Activated naive CD4-positive, alpha-beta T cell treated with anti-CD3 and anti-CD28 coated beads, Interleukin-2, amount 10 ng/mL, durations not matched to agents 7 days and 5 days (primary cell): ENCODE measurements at regions not wholly inside any gene's neighbourhood (a gene's known extent, or its start where the extent isn't known, plus 50 kb on each side); places are given as distances from the start of the nearest gene placed in this dataset.

Source experiments
- CTCF ChIA-PET: fragments of 350-600 bp; sonication (Branson Sonifier 250); formaldehyde crosslinking; loops from one replicate; lab custom pipeline; 2021; ENCODE audit warnings: antibody characterized with exemption; lab: Charles Lee
- DNase-seq: peaks from one replicate; pipeline ENCODE4 v3.0.0-alpha.2; 2020
- H3K27ac Mint-ChIP-seq: one replicate; pipeline ENCODE4 v1.8.0; 2021; ENCODE audit warnings: mild to moderate bottlenecking, moderate library complexity, mixed read lengths
- H3K27me3 Mint-ChIP-seq: one replicate; pipeline ENCODE4 v1.8.0; 2021; ENCODE audit warnings: mild to moderate bottlenecking, mixed read lengths
- H3K36me3 Mint-ChIP-seq: one replicate; pipeline ENCODE4 v1.8.0; 2021; ENCODE audit warnings: mixed read lengths
- H3K4me1 Mint-ChIP-seq: one replicate; pipeline ENCODE4 v1.8.0; 2021; ENCODE audit warnings: mixed read lengths
- H3K4me3 Mint-ChIP-seq: one replicate; pipeline ENCODE4 v1.8.0; 2021; ENCODE audit warnings: mild to moderate bottlenecking, moderate library complexity, mixed read lengths
- H3K9me3 Mint-ChIP-seq: one replicate; pipeline ENCODE4 v1.8.0; 2021; ENCODE audit warnings: mixed read lengths

DNA sequence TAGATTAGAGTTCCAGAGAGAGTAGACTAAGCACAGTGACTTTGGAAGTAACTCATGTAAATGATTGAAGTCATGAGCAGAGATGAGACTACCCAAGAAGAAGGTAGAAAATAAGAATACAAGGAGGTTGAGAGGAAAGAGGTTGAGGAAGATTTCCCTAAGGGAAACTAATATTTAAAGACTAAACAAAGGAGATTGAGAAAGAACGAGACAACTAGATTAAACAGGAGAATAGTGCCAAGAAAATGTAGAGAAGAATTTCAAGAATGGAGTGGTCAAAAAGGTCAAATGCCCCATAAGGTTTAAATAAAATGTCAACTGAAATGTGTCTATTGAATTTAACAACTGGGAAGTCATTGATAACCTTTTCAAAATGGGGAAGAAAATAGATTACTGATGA lies 59.0 kb downstream of the RPS29 start:
- H3K9me3 Mint-ChIP-seq = no peaks in the 10 kb centered on the region
- no peaks in the 10 kb centered on the region for H3K4me1 Mint-ChIP-seq
- no peak overlapping the region for H3K4me3 Mint-ChIP-seq
- H3K27ac Mint-ChIP-seq = no peak overlapping the region
- DNase-seq = no peak
- CTCF ChIA-PET = no interaction called here
- peaks cover 26% of the 10 kb centered on the region for H3K27me3 Mint-ChIP-seq
- H3K36me3 Mint-ChIP-seq = no peaks in the 10 kb centered on the region

DNA sequence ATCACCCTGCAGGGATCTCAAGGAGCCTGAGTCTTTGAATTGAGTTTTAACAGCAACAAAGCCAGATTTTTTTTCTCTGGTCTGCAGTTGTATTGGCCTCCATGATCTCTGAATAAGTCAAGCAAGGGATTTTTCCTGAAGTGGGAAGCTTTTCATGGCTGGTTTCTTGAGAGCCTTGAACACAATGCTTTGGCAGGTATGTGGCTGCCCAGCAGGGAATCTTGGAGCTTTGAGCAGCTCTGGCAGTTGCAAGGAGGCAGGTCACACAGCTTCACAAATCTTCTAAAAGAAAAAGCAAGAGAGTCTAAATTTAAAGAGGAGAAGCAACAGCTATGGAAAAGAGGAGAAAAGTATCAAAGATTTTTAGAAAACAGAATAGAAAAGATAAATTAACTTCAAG lies 60.1 kb downstream of the RPS29 start:
- no peaks in the 10 kb centered on the region for H3K9me3 Mint-ChIP-seq
- DNase-seq = no peak
- H3K36me3 Mint-ChIP-seq = no peaks in the 10 kb centered on the region
- peaks cover 26% of the 10 kb centered on the region for H3K27me3 Mint-ChIP-seq
- CTCF ChIA-PET = interaction anchor here (1.1 kb wide), 1 partner anchor 29 kb away, joined by 3 read pairs; no protein-coding TSS in a partner anchor
- H3K4me3 Mint-ChIP-seq = no peak overlapping the region
- H3K4me1 Mint-ChIP-seq = no peaks in the 10 kb centered on the region
- no peak overlapping the region for H3K27ac Mint-ChIP-seq

DNA sequence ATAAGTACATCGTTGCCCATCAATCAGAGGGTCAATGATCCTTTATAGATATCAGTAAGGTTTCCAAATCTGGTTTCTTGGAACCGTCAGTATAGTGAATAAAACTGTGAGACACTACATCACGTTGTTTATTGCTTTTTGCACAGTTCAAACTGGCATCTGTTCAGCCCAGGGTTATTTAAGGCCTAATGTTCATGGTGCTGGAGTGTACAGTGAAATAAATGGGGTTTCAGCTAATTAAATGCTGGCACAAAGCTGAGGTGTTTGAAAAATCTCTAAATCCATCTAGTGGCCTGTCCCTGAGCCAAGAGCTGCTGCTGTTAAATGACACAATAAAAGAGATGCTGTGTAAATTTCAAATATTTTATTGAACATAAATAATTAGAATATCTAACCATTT lies 69.9 kb downstream of the RPS29 start:
- CTCF ChIA-PET = no interaction called here
- no peak for DNase-seq
- no peaks in the 10 kb centered on the region for H3K9me3 Mint-ChIP-seq
- no peaks in the 10 kb centered on the region for H3K4me1 Mint-ChIP-seq
- H3K27me3 Mint-ChIP-seq = peaks cover 4% of the 10 kb centered on the region
- no peak overlapping the region for H3K27ac Mint-ChIP-seq
- no peak overlapping the region for H3K4me3 Mint-ChIP-seq
- H3K36me3 Mint-ChIP-seq = no peaks in the 10 kb centered on the region

DNA sequence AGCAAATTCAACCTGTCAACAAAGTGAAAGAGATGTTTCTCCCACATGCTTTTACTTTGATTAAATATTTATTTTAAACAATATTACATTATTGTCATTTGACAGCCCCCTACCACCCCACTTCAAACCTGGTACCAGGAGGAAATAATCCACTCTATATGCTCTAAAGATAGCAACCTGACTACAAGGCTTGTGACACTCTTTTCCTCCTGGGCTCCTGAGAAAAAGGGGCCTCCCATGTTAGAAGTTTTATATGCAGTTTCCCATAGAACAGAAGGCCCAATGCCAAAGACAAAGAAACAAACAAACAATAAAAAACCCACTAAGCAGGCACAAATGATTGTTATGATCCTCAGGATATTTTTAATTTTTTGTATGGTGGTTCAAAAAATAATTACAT lies 73.6 kb downstream of the RPS29 start:
- CTCF ChIA-PET = interaction anchor here (1.3 kb wide), 1 partner anchor 15 kb away, joined by 4 read pairs; no protein-coding TSS in a partner anchor
- no peak overlapping the region for H3K4me3 Mint-ChIP-seq
- H3K9me3 Mint-ChIP-seq = no peaks in the 10 kb centered on the region
- H3K27ac Mint-ChIP-seq = no peak overlapping the region
- no peaks in the 10 kb centered on the region for H3K4me1 Mint-ChIP-seq
- peaks cover 8% of the 10 kb centered on the region for H3K27me3 Mint-ChIP-seq
- H3K36me3 Mint-ChIP-seq = no peaks in the 10 kb centered on the region
- no peak for DNase-seq

DNA sequence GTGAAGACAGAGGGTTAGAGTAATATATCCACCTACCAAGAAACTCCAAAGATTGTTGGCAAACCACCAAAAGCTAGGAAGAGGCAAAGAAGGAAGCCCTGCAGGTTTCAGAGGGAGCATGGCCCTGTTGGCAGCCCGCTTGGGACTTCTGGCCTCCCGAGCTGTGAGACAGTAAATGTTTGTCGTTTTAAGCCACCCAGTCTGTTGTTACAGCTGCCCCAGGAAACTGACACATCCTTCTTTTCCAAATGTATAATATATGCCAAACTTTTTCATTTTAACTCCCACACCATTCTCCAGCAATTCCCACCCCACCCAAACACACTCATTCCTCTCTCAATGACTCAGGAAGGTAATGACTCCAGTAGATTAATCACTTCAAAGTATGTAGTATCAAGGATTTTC lies 74.0 kb downstream of the RPS29 start:
- Mint-ChIP-seq H3K4me3 (no peak overlapping the region), H3K4me1 (no peaks in the 10 kb centered on the region), H3K36me3 (no peaks in the 10 kb centered on the region), H3K27ac (no peak overlapping the region), H3K9me3 (no peaks in the 10 kb centered on the region), H3K27me3 (peaks cover 8% of the 10 kb centered on the region)
- DNase-seq = no peak
- CTCF ChIA-PET = interaction anchor here (1.3 kb wide), 1 partner anchor 15 kb away, joined by 4 read pairs; no protein-coding TSS in a partner anchor

GRCh38 chr14:49508124-49508523 lies 78.1 kb downstream of the RPS29 start:
- Mint-ChIP-seq H3K4me1 (peaks cover 2% of the 10 kb centered on the region), H3K9me3 (no peaks in the 10 kb centered on the region), H3K27ac (no peak overlapping the region), H3K36me3 (no peaks in the 10 kb centered on the region), H3K27me3 (peaks cover 14% of the 10 kb centered on the region), H3K4me3 (no peak overlapping the region)
- no peak for DNase-seq
- CTCF ChIA-PET = no interaction called here

DNA sequence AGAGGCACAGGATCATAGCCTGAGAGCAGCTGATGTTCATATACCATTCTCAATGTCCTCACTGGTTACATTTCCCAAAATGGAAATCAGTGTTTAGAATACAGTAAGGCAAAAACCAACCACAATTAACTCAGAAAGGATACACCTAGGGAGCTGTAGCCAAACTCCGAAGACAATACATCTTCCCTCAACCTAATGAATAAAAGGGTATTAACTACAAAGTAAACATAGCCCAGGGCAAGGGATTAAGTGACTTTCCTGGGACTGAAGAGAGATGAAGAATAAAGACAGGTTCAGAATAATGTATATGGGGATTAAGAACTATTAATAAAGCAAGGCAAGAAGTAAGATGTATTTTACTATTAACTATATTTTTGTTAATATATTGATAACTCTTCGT lies 79.5 kb downstream of the RPS29 start:
- no peak overlapping the region for H3K27ac Mint-ChIP-seq
- H3K9me3 Mint-ChIP-seq = no peaks in the 10 kb centered on the region
- CTCF ChIA-PET = no interaction called here
- DNase-seq = no peak
- H3K36me3 Mint-ChIP-seq = no peaks in the 10 kb centered on the region
- peaks cover 2% of the 10 kb centered on the region for H3K4me1 Mint-ChIP-seq
- H3K4me3 Mint-ChIP-seq = no peak overlapping the region
- H3K27me3 Mint-ChIP-seq = peaks cover 14% of the 10 kb centered on the region

DNA sequence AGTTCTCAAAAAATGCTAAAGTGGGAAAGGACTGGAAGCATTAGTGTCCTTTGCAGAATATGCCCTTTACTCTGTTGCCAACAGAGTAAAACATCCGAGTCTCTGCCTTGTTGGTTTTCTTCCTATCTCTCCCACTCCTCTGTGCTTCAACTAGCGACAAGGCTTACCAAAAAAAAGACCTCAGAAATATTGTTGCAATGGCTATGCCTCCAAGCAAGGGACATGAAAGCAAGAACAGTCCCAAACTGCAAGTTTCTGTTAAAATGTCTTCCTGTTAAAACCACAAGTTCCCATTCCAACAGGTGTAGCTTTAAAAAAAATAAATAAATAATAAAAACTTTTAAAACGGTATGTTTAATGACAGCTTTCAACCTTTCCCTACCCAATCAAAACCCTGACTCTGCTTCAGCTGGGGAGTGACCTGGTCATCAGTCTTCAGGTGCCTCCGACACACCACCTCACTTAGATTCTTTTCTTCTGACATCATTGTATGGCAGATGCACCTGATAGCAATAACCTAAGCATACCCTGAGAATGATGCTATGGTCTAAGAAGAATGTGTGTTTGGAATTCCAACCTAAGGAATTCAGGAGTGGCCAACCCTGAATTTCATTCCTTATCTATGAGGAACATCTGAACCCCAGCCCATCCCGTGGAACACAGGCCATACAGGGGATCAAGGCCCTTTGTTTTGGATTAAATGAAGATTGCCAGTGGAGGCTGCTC lies 81.0 kb downstream of the RPS29 start:
- no peak overlapping the region for H3K4me3 Mint-ChIP-seq
- no peak for DNase-seq
- peaks cover 11% of the 10 kb centered on the region for H3K27me3 Mint-ChIP-seq
- no peaks in the 10 kb centered on the region for H3K9me3 Mint-ChIP-seq
- CTCF ChIA-PET = no interaction called here
- no peaks in the 10 kb centered on the region for H3K36me3 Mint-ChIP-seq
- no peak overlapping the region for H3K27ac Mint-ChIP-seq
- peaks cover 2% of the 10 kb centered on the region for H3K4me1 Mint-ChIP-seq

- Mint-ChIP-seq H3K27me3 (peaks cover 5% of the 10 kb centered on the region), H3K9me3 (no peaks in the 10 kb centered on the region), H3K27ac (no peak overlapping the region), H3K4me3 (no peak overlapping the region), H3K36me3 (no peaks in the 10 kb centered on the region), H3K4me1 (no peaks in the 10 kb centered on the region)
- CTCF ChIA-PET = interaction anchor here (0.6 to 6.4 kb wide), 13 partner anchors 9 to 200 kb away, joined by 3 to 79 read pairs (median 3); no protein-coding TSS in a partner anchor
- DNase-seq = no peak
These were observed 88.3 kb downstream of the RPS29 start for GRCh38 chr14:49497725-49498348.

GRCh38 chr14:49497267-49497666 lies 88.9 kb downstream of the RPS29 start:
- no peaks in the 10 kb centered on the region for H3K9me3 Mint-ChIP-seq
- H3K36me3 Mint-ChIP-seq = no peaks in the 10 kb centered on the region
- no peaks in the 10 kb centered on the region for H3K4me1 Mint-ChIP-seq
- CTCF ChIA-PET = interaction anchor here (0.6 to 6.4 kb wide), 12 partner anchors 9 to 200 kb away, joined by 3 to 79 read pairs (median 3); no protein-coding TSS in a partner anchor
- H3K27ac Mint-ChIP-seq = no peak overlapping the region
- H3K4me3 Mint-ChIP-seq = no peak overlapping the region
- DNase-seq = no peak
- H3K27me3 Mint-ChIP-seq = peaks cover 5% of the 10 kb centered on the region

- CTCF ChIA-PET = interaction anchor here (0.6 to 6.4 kb wide), 2 partner anchors 13 to 33 kb away, joined by 3 to 79 read pairs; no protein-coding TSS in a partner anchor
- no peak for DNase-seq
- Mint-ChIP-seq H3K4me3 (no peak overlapping the region), H3K9me3 (no peaks in the 10 kb centered on the region), H3K4me1 (no peaks in the 10 kb centered on the region), H3K27me3 (peaks cover 5% of the 10 kb centered on the region), H3K36me3 (no peaks in the 10 kb centered on the region), H3K27ac (no peak overlapping the region)
These were observed 91.3 kb downstream of the RPS29 start for GRCh38 chr14:49494836-49495235.

GRCh38 chr14:49493557-49493956 lies 92.6 kb downstream of the RPS29 start:
- H3K4me1 Mint-ChIP-seq = no peaks in the 10 kb centered on the region
- no peaks in the 10 kb centered on the region for H3K9me3 Mint-ChIP-seq
- H3K27me3 Mint-ChIP-seq = peaks cover 10% of the 10 kb centered on the region
- CTCF ChIA-PET = interaction anchor here (0.9 kb wide), 1 partner anchor 32 kb away, joined by 3 read pairs; no protein-coding TSS in a partner anchor
- no peak overlapping the region for H3K27ac Mint-ChIP-seq
- H3K36me3 Mint-ChIP-seq = no peaks in the 10 kb centered on the region
- DNase-seq = no peak
- H3K4me3 Mint-ChIP-seq = no peak overlapping the region

GRCh38 chr14:49492151-49492550 lies 94.0 kb downstream of the RPS29 start:
- no peaks in the 10 kb centered on the region for H3K4me1 Mint-ChIP-seq
- DNase-seq = no peak
- no peak overlapping the region for H3K4me3 Mint-ChIP-seq
- H3K9me3 Mint-ChIP-seq = no peaks in the 10 kb centered on the region
- peaks cover 10% of the 10 kb centered on the region for H3K27me3 Mint-ChIP-seq
- CTCF ChIA-PET = no interaction called here
- H3K27ac Mint-ChIP-seq = no peak overlapping the region
- H3K36me3 Mint-ChIP-seq = no peaks in the 10 kb centered on the region

GRCh38 chr14:49489341-49489740 lies 96.8 kb downstream of the RPS29 start:
- Mint-ChIP-seq H3K4me3 (no peak overlapping the region), H3K27ac (no peak overlapping the region), H3K27me3 (peaks cover 5% of the 10 kb centered on the region), H3K36me3 (no peaks in the 10 kb centered on the region), H3K9me3 (no peaks in the 10 kb centered on the region), H3K4me1 (no peaks in the 10 kb centered on the region)
- no peak for DNase-seq
- CTCF ChIA-PET = interaction anchor here (1.0 to 1.6 kb wide), 2 partner anchors 8 to 28 kb away, joined by 3 to 4 read pairs; no protein-coding TSS in a partner anchor
